Neutrophil (primary cell): ENCODE measurements at regions not wholly inside any gene's neighbourhood (a gene's known extent, or its start where the extent isn't known, plus 50 kb on each side); places are given as distances from the start of the nearest gene placed in this dataset.

ENCODE experiments used
- H3K27ac ChIP-seq: fragments of 200-600 bp; sonication (generic); 2 replicates; pipeline ENCODE4 v1.5.1; 2016; ENCODE audit warnings: mild to moderate bottlenecking, moderate library complexity
- H3K27me3 ChIP-seq: fragments of 200-600 bp; sonication (generic); 2 replicates; pipeline ENCODE4 v1.6.0; 2016; ENCODE audit warnings: mild to moderate bottlenecking
- H3K36me3 ChIP-seq: fragments of 200-600 bp; sonication (generic); 2 replicates; pipeline ENCODE4 v1.5.1; 2017
- H3K4me1 ChIP-seq, 2 experiments: fragments of 200-600 bp in 1 of 2; sonication (generic) in 1 of 2; 1 replicate in 1 of 2; 2 replicates in 1 of 2; pipeline versions ENCODE4 v1.5.1 to v1.6.1; 2013 to 2016; ENCODE audit warnings: low read depth in 1 of 2, low read length in 1 of 2, mild to moderate bottlenecking in 1 of 2, moderate library complexity in 1 of 2; ENCODE audit not compliant: control insufficient read depth in 1 of 2, insufficient read depth in 1 of 2
- H3K4me3 ChIP-seq, 2 experiments: fragments of 200-600 bp in 1 of 2; sonication (generic) in 1 of 2; 1 replicate in 1 of 2; 2 replicates in 1 of 2; pipeline ENCODE4 v1.5.1; 2013 to 2016; ENCODE audit warnings: low read depth in 1 of 2, low read length in 1 of 2, mild to moderate bottlenecking in 1 of 2, moderate library complexity in 1 of 2
- H3K9me3 ChIP-seq: fragments of 200-600 bp; sonication (generic); 2 replicates; pipeline ENCODE4 v1.5.1; 2016
- CTCF ChIP-seq: fragments of 200-600 bp; sonication (generic); IDR thresholded peaks from 2 replicates; pipeline ENCODE4 v1.5.1; 2016; ENCODE audit warnings: antibody characterized with exemption

GRCh38 chr7:36011588-36011965 lies 141.5 kb upstream of the EEPD1 start:
- Histone ChIP-seq H3K27ac (no peak overlapping the region), H3K36me3 (no peaks in the 10 kb centered on the region), H3K9me3 (no peaks in the 10 kb centered on the region), H3K27me3 (no peaks in the 10 kb centered on the region), H3K4me3 (no peak overlapping the region), H3K4me1 (no peaks in the 10 kb centered on the region)
- no peak for TF ChIP-seq CTCF

- no peak for TF ChIP-seq CTCF
- Histone ChIP-seq H3K4me1 (no peaks in the 10 kb centered on the region), H3K36me3 (no peaks in the 10 kb centered on the region)
These were observed 139.6 kb upstream of the EEPD1 start for GRCh38 chr7:36013246-36014014.

GRCh38 chr7:36014961-36015360 lies 138.1 kb upstream of the EEPD1 start:
- Histone ChIP-seq H3K27me3 (no peaks in the 10 kb centered on the region), H3K36me3 (no peaks in the 10 kb centered on the region)

More at GRCh38 chr7:36013246-36014014, 139.6 kb upstream of the EEPD1 start:
- Histone ChIP-seq H3K27ac (no peak overlapping the region), H3K9me3 (no peaks in the 10 kb centered on the region), H3K4me3 (no peak overlapping the region), H3K27me3 (no peaks in the 10 kb centered on the region)

GRCh38 chr7:36015733-36016132 lies 137.3 kb upstream of the EEPD1 start:
- Histone ChIP-seq H3K27me3 (no peaks in the 10 kb centered on the region), H3K36me3 (no peaks in the 10 kb centered on the region), H3K4me1 (peaks cover 1 to 5% of the 10 kb centered on the region in 2 experiments), H3K27ac (no peak overlapping the region), H3K9me3 (no peaks in the 10 kb centered on the region), H3K4me3 (no peak overlapping the region)
- no peak for TF ChIP-seq CTCF

More at GRCh38 chr7:36014961-36015360, 138.1 kb upstream of the EEPD1 start:
- Histone ChIP-seq H3K4me1 (no peaks in the 10 kb centered on the region), H3K9me3 (no peaks in the 10 kb centered on the region), H3K27ac (no peak overlapping the region), H3K4me3 (no peak overlapping the region)
- no peak for TF ChIP-seq CTCF

- peaks cover 10 to 14% of the 10 kb centered on the region in 2 experiments for H3K4me1 ChIP-seq
- no peaks in the 10 kb centered on the region for H3K36me3 ChIP-seq
- H3K27ac ChIP-seq = no peak overlapping the region
- no peak for TF ChIP-seq CTCF
- H3K9me3 ChIP-seq = no peaks in the 10 kb centered on the region
- H3K4me3 ChIP-seq = no peak overlapping the region
- no peaks in the 10 kb centered on the region for H3K27me3 ChIP-seq
These were observed 136.4 kb upstream of the EEPD1 start for GRCh38 chr7:36016648-36017047.
